IPS-20b (cell line): ENCODE measurements at regions not wholly inside any gene's neighbourhood (a gene's known extent, or its start where the extent isn't known, plus 50 kb on each side); places are given as distances from the start of the nearest gene placed in this dataset.

Experiments used
- H3K27ac ChIP-seq: one replicate; pipeline ENCODE4 v1.5.1; 2013; ENCODE audit warnings: low read length
- H3K27me3 ChIP-seq: 2 replicates; pipeline ENCODE4 v1.6.1; 2013; ENCODE audit warnings: mild to moderate bottlenecking, low read length, inconsistent platforms; ENCODE audit not compliant: insufficient read depth
- H3K36me3 ChIP-seq: 2 replicates; pipeline ENCODE4 v1.6.1; 2013; ENCODE audit warnings: low read depth, mild to moderate bottlenecking, inconsistent platforms, low read length, moderate library complexity; ENCODE audit not compliant: insufficient read depth
- H3K4me1 ChIP-seq: 2 replicates; pipeline ENCODE4 v1.6.1; 2013; ENCODE audit warnings: mild to moderate bottlenecking, control low read depth, inconsistent platforms, low read length, moderate library complexity; ENCODE audit not compliant: insufficient read depth
- H3K4me3 ChIP-seq: 2 replicates; pipeline ENCODE4 v1.5.1; 2013; ENCODE audit warnings: mild to moderate bottlenecking, low read length, inconsistent platforms
- H3K9ac ChIP-seq: 2 replicates; pipeline ENCODE4 v1.6.1; 2013; ENCODE audit warnings: low read depth, mild to moderate bottlenecking, inconsistent platforms, low read length, moderate library complexity
- H3K9me3 ChIP-seq: 2 replicates; pipeline ENCODE4 v1.6.1; 2013; ENCODE audit warnings: mild to moderate bottlenecking, low read depth, low read length, inconsistent platforms; ENCODE audit not compliant: insufficient read depth

DNA sequence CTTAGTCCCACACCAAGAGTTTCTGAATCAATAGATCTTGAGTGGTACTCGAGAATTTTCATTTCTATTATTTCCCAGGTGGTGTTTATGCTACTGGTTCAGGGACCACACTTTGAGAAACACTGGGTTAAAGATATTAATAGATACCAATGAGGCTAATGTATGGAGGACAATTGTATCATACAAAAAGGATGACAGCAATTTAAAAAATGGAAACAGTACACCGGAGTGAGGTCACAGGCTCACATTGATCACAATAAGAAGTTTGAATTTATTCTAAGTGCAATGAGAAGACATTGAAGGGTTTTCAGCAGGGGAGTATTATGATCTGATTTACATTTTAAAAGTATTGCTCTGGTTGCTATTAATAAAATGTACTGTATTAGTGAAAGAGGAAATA is 488.3 kb downstream of the PCDH17 start:
- no peak overlapping the region for H3K9ac ChIP-seq
- H3K9me3 ChIP-seq = no peaks in the 10 kb centered on the region
- no peaks in the 10 kb centered on the region for H3K27me3 ChIP-seq
- H3K4me1 ChIP-seq = no peaks in the 10 kb centered on the region
- no peak overlapping the region for H3K27ac ChIP-seq
- no peaks in the 10 kb centered on the region for H3K36me3 ChIP-seq
- H3K4me3 ChIP-seq = no peak overlapping the region

DNA sequence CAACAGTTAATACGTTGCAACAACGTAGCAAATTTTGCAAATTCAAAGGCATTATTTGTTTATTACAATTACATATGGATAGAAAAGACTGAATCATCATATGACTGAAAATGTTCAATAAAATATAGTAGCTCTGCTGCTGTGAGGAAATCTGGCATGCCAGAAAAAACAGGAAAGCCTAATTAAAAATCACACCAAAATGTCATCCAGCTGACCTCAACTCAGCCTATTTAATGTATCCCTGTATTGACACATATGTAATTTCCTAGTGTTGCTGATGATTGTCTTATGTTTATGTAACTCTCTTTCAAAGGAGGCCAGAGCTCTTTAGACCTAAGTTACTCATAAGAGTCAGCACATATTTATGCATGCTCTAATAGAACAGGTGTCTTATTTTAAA is 495.0 kb downstream of the PCDH17 start:
- no peak overlapping the region for H3K27ac ChIP-seq

DNA sequence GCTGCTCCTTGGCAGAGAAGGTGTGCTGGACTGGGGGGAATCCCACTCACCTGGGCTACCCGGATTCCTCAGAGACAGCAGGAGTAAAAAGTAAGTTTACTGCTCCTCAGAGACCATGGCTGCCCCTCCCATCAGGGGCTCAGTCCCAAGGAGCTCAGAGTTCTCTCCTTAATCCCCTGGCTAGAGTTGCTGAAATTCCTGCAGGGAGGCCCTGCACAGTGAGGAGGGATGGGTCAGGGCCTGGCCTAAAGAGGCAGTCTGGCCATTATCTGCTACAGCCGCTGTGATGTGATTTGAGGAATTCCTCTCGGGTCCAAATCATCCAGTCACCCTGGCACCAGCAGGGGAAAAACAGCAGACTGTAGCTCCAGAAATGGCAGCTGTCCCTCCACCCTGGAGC is 502.5 kb downstream of the PCDH17 start:
- no peaks in the 10 kb centered on the region for H3K4me1 ChIP-seq
- H3K9me3 ChIP-seq = peaks cover 3% of the 10 kb centered on the region; the same call in 1 of the 2 replicates
- no peak overlapping the region for H3K9ac ChIP-seq
- H3K4me3 ChIP-seq = no peak overlapping the region
- no peaks in the 10 kb centered on the region for H3K27me3 ChIP-seq
- no peaks in the 10 kb centered on the region for H3K36me3 ChIP-seq
- H3K27ac ChIP-seq = no peak overlapping the region

More for the DNA sequence above, 495.0 kb downstream of the PCDH17 start:
- Histone ChIP-seq H3K9me3 (peaks cover 3% of the 10 kb centered on the region; the same call in 1 of the 2 replicates), H3K36me3 (no peaks in the 10 kb centered on the region), H3K4me3 (no peak overlapping the region), H3K4me1 (no peaks in the 10 kb centered on the region), H3K9ac (no peak overlapping the region), H3K27me3 (no peaks in the 10 kb centered on the region)

DNA sequence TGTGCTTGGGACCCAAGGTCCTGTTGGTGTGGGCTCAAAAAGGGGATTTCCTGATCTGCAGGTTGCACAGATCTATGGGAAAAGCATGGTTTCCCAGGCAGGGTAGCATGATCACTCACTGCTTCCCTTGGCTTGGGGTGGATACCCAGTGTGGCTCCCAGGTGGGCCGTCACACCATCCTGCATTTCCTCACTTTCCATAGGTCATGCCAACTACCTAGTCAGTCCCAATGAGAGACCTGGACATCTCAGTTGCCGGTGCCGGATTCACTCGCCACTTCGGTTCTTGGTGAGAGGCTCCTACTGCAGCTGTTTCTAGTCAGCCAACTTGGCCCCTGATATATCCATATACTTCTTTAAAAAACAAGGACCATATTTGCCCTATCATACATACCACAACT is 503.0 kb downstream of the PCDH17 start:
- Histone ChIP-seq H3K4me1 (no peaks in the 10 kb centered on the region), H3K27me3 (no peaks in the 10 kb centered on the region), H3K36me3 (no peaks in the 10 kb centered on the region), H3K9me3 (peaks cover 3% of the 10 kb centered on the region; the same call in 1 of the 2 replicates), H3K27ac (no peak overlapping the region), H3K9ac (no peak overlapping the region), H3K4me3 (no peak overlapping the region)

DNA sequence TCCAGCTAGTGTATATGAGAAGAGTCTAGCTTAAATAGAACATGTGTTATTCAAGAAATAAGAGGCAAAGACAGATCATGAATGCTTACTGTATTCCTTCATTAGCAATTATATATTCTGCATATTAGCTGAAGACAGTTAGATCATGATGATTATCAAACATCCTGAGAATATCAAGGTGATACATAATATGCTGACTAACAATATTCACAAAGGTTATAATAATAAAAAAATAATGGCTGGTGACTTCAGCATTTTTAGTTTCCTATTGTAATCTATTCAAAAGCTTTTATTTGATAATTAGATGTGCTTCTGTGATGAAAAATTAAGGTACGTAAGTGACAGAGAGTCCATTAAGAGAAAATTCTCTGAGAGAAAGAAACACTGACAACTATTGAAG is 511.4 kb downstream of the PCDH17 start:
- Histone ChIP-seq H3K27me3 (no peaks in the 10 kb centered on the region), H3K4me3 (no peak overlapping the region), H3K4me1 (no peaks in the 10 kb centered on the region), H3K9ac (no peak overlapping the region), H3K36me3 (no peaks in the 10 kb centered on the region), H3K9me3 (peaks cover 23% of the 10 kb centered on the region), H3K27ac (no peak overlapping the region)

DNA sequence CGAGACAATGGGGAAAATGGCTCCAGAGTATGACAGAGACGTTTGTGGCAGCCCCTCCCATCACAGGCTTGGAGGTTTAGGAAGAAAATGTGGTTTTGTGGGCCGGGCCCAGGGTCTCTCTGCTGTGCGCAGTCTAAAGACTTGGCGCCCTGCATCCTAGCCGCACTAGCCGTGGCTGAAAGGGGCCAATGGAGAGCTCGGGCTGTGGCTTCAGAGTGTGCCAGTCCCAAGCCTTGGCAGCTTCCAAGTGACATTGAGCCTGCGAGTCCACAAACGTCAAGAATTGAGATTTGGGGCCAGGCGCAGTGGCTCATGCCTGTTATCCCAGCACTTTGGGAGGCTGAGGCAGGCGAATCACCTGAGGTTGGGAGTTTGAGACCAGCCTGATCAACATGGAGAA is 513.1 kb downstream of the PCDH17 start:
- Histone ChIP-seq H3K4me3 (no peak overlapping the region), H3K27me3 (no peaks in the 10 kb centered on the region), H3K4me1 (no peaks in the 10 kb centered on the region), H3K27ac (no peak overlapping the region), H3K36me3 (no peaks in the 10 kb centered on the region), H3K9ac (no peak overlapping the region), H3K9me3 (peaks cover 23% of the 10 kb centered on the region)

DNA sequence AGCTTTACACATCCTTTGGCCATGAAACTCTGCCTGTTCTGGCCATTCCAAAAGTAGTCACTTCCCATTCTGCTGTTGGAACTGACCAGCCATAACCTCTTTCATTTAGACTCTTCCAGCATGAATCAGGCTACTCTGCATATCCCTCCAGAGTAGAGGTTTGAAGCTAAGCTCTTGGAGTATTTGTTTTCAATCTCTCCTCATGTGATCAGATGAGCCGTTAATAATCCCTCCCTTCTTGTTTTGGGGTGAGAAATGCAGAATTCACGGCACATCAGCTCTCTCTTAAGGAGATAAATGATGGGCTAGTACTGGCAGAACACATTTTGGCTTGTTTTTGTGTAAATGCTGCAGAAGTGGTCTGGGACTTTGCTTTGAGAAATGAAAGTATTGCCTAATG is 519.9 kb downstream of the PCDH17 start:
- no peak overlapping the region for H3K9ac ChIP-seq
- no peaks in the 10 kb centered on the region for H3K27me3 ChIP-seq
- no peak overlapping the region for H3K27ac ChIP-seq
- no peak overlapping the region for H3K4me3 ChIP-seq
- no peaks in the 10 kb centered on the region for H3K4me1 ChIP-seq
- no peaks in the 10 kb centered on the region for H3K36me3 ChIP-seq
- H3K9me3 ChIP-seq = no peaks in the 10 kb centered on the region

DNA sequence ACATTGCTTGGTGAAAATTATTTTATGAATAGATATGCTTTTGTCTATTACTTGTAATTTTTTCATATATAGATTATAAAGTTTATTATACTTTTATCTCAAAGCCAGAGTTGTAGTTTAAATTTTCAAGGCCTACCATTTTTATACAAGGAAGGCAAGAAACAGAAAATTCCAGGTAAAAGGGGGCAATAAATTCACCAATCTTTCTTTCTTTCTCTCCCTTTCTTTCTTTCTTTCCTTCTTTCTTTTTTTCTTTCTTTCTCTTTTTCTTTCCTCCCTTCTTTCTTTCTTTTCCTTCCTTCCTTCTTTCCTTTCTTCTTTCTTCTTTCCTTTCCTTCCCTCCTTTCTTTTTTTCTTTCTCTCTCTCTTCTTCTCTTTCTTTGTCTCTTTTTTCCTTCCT is 529.4 kb downstream of the PCDH17 start:
- H3K27me3 ChIP-seq = no peaks in the 10 kb centered on the region
- no peaks in the 10 kb centered on the region for H3K36me3 ChIP-seq
- no peaks in the 10 kb centered on the region for H3K4me1 ChIP-seq
- no peak overlapping the region for H3K9ac ChIP-seq
- H3K4me3 ChIP-seq = no peak overlapping the region
- H3K27ac ChIP-seq = no peak overlapping the region
- H3K9me3 ChIP-seq = no peaks in the 10 kb centered on the region

DNA sequence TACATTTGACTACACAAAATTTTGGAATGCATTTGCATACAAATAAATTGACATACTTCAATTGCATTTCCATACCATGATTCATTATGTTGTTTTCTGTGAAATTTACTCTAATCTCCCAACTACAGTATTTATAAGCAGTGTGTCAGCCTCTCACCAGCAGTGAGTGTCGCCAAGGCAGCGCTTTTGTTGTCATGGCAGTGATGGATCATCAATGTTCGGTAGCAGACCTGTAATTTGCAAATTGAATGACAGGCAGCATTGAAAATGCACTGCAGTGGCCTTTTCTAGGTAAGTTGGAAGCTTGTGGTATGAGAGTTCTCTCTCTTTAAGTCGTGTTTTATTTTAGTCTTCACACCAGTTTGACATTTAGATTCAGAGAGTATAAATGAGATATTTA is 534.1 kb downstream of the PCDH17 start:
- no peak overlapping the region for H3K9ac ChIP-seq

DNA sequence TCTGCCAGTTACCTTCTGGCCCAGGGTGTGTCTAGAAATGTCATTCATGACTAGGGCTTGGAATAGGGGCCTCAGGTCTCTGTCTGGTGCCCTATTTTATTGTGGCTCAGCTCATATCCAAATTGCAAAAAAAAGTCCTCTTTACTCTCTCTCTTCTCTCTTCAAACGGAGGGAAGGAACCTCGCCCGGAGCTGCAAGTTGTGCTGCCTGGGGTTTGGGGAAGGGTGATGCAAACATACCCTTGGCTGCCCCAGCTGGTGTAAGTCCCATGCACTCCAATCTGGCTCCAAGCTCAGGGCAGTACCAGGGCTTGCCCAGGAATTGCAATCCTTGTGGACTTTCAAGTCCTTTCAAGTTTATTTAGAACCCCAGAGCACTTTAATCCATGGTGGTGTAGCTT is 549.6 kb downstream of the PCDH17 start:
- no peak overlapping the region for H3K4me3 ChIP-seq
- no peaks in the 10 kb centered on the region for H3K27me3 ChIP-seq
- H3K9me3 ChIP-seq = no peaks in the 10 kb centered on the region
- no peak overlapping the region for H3K27ac ChIP-seq
- H3K36me3 ChIP-seq = no peaks in the 10 kb centered on the region
- no peak overlapping the region for H3K9ac ChIP-seq
- H3K4me1 ChIP-seq = no peaks in the 10 kb centered on the region

More for the DNA sequence above, 534.1 kb downstream of the PCDH17 start:
- H3K36me3 ChIP-seq = no peaks in the 10 kb centered on the region
- peaks cover 8% of the 10 kb centered on the region; the same call in 1 of the 2 replicates for H3K4me1 ChIP-seq
- no peaks in the 10 kb centered on the region for H3K27me3 ChIP-seq
- H3K9me3 ChIP-seq = no peaks in the 10 kb centered on the region
- no peak overlapping the region for H3K4me3 ChIP-seq
- no peak overlapping the region for H3K27ac ChIP-seq

DNA sequence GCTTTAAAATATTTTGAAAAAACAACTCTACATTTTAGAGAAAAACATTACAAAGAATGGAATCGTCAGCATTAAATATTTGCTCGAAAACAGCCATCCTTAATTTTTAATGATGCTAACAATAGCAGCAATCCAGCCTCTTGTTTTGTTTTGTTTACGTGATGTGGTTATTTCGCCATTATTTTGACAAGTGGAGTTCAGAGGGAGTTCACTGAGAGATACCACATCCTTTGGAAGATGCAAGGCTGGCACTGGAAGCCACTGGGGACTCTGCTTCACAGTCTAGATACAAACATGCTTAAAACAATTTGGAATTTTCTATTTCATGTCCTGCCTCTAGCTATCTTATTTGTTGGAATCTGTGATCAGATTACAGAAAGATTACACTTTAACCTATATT is 556.3 kb downstream of the PCDH17 start:
- no peak overlapping the region for H3K27ac ChIP-seq
- no peak overlapping the region for H3K9ac ChIP-seq
- H3K27me3 ChIP-seq = no peaks in the 10 kb centered on the region
- no peak overlapping the region for H3K4me3 ChIP-seq
- no peaks in the 10 kb centered on the region for H3K9me3 ChIP-seq
- H3K36me3 ChIP-seq = no peaks in the 10 kb centered on the region
- H3K4me1 ChIP-seq = no peaks in the 10 kb centered on the region

DNA sequence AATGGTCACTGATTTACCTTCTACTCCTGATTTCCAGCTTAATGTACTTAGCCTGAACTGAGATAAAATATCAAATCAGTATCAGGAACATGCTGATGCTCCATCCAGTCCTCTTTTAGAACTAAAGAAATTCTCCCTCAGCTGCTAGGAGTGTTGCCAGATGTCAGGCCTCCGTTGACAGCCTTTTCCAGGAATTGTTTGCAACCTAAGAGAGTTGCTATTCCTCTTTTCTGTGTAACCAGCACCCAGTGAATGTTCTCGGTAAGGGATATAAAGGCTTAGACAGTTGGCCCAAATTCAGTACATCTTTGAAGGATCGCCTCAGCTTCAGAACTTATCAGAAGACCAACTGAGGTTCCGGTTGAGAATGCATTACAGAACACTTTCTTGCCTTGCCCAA is 559.0 kb downstream of the PCDH17 start:
- Histone ChIP-seq H3K4me3 (no peak overlapping the region), H3K9ac (no peak overlapping the region), H3K4me1 (no peaks in the 10 kb centered on the region), H3K36me3 (no peaks in the 10 kb centered on the region), H3K27ac (no peak overlapping the region), H3K9me3 (no peaks in the 10 kb centered on the region), H3K27me3 (no peaks in the 10 kb centered on the region)

DNA sequence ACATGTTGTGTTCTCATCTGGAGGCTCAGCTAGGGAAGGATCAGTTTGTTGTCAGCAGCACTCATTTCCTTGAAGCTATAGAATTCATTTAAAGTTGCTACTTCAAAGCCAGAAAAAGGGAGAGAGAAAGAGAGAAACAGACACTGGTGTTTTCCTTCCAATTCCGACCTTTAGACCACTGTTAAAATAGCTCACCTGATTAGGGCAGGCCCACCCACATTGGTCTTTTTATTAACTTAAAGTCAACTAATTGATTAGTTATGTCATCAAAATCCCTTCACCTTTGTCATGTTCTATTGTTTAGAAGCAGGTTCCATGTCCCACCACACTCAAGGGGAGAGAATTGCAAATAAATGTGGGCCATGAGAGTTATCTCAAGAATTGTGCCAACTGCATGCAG is 560.2 kb downstream of the PCDH17 start:
- H3K4me3 ChIP-seq = no peak overlapping the region
- no peak overlapping the region for H3K27ac ChIP-seq
- no peaks in the 10 kb centered on the region for H3K36me3 ChIP-seq
- H3K4me1 ChIP-seq = no peaks in the 10 kb centered on the region
- H3K9me3 ChIP-seq = no peaks in the 10 kb centered on the region
- H3K27me3 ChIP-seq = no peaks in the 10 kb centered on the region
- H3K9ac ChIP-seq = no peak overlapping the region
